ENCODE measurements at regions not wholly inside any gene's neighbourhood (a gene's known extent, or its start where the extent isn't known, plus 50 kb on each side); places are given as distances from the start of the nearest gene placed in this dataset.

GRCh38 chr9:16992138-16992537 lies 121.7 kb upstream of the BNC2 start:
- Mint-ChIP-seq H3K4me1 (0 out of 3 replicates have a peak, but pooled peaks cover 1% of the 10 kb centered on the region), H3K9me3 (peaks cover 17% of the 10 kb centered on the region), H3K27ac (no peak overlapping the region), H3K36me3 (ENCODE audit: low read depth) (peaks cover 6% of the 10 kb centered on the region; the same call in 2 of the 3 replicates), H3K4me3 (no peak overlapping the region), H3K27me3 (ENCODE audit: insufficient read depth, low read depth, poor library complexity) (no peaks in the 10 kb centered on the region)
- H3K27ac ChIP-seq (ENCODE audit: low read depth): no peak overlapping the region
- no peaks in the 10 kb centered on the region for H3K4me1 ChIP-seq (ENCODE audit: insufficient read depth)
- no peak overlapping the region for H2AFZ ChIP-seq
- TF ChIP-seq REST (IDR thresholded peaks at IDR 0.05; ENCODE audit: unreplicated experiment): no peak
- TF ChIP-seq, protein P1, sequence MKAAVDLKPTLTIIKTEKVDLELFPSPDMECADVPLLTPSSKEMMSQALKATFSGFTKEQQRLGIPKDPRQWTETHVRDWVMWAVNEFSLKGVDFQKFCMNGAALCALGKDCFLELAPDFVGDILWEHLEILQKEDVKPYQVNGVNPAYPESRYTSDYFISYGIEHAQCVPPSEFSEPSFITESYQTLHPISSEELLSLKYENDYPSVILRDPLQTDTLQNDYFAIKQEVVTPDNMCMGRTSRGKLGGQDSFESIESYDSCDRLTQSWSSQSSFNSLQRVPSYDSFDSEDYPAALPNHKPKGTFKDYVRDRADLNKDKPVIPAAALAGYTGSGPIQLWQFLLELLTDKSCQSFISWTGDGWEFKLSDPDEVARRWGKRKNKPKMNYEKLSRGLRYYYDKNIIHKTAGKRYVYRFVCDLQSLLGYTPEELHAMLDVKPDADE (IDR thresholded peaks at IDR 0.05): no peak
- TF ChIP-seq, protein P2, sequence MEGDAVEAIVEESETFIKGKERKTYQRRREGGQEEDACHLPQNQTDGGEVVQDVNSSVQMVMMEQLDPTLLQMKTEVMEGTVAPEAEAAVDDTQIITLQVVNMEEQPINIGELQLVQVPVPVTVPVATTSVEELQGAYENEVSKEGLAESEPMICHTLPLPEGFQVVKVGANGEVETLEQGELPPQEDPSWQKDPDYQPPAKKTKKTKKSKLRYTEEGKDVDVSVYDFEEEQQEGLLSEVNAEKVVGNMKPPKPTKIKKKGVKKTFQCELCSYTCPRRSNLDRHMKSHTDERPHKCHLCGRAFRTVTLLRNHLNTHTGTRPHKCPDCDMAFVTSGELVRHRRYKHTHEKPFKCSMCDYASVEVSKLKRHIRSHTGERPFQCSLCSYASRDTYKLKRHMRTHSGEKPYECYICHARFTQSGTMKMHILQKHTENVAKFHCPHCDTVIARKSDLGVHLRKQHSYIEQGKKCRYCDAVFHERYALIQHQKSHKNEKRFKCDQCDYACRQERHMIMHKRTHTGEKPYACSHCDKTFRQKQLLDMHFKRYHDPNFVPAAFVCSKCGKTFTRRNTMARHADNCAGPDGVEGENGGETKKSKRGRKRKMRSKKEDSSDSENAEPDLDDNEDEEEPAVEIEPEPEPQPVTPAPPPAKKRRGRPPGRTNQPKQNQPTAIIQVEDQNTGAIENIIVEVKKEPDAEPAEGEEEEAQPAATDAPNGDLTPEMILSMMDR (conservative IDR thresholded peaks at IDR 0.05; ENCODE audit: low read depth in 2 of 2): no peak
- no peak for TF ChIP-seq EZH2 (IDR thresholded peaks at IDR 0.05; ENCODE audit: low read depth, unreplicated experiment)
- no peak for TF ChIP-seq JUNB (IDR thresholded peaks at IDR 0.05; ENCODE audit: unreplicated experiment)
- TF ChIP-seq NANOG (IDR thresholded peaks at IDR 0.05; ENCODE audit: borderline replicate concordance): no peak
- TF ChIP-seq ZNF331 (CRISPR knock-in tag; IDR thresholded peaks at IDR 0.05; ENCODE audit: low read depth): no peak
- TF ChIP-seq STAT1 (IDR thresholded peaks at IDR 0.05; ENCODE audit: unreplicated experiment): no peak
- no peak for TF ChIP-seq ZNF462 (CRISPR knock-in tag; IDR thresholded peaks at IDR 0.05)
- no peak for TF ChIP-seq ZNF114 (CRISPR knock-in tag; IDR thresholded peaks at IDR 0.05)
- no peak for TF ChIP-seq CREB1 (CRISPR knock-in tag; IDR thresholded peaks at IDR 0.05; ENCODE audit: low read depth)
- no peak for TF ChIP-seq POLR2AphosphoS5 (IDR thresholded peaks at IDR 0.05; ENCODE audit: low read depth)
- TF ChIP-seq EZH2phosphoT487 (IDR thresholded peaks at IDR 0.05; ENCODE audit: unreplicated experiment): no peak
- H3K79me2 ChIP-seq (replicated peaks; ENCODE audit: insufficient read depth): no peaks in the 10 kb centered on the region
- H3K4me3 ChIP-seq: no peak overlapping the region
- DNase-seq (ENCODE audit: low spot score) (no peak), ATAC-seq (no peak)
- H3K9me2 ChIP-seq (ENCODE audit: insufficient read depth): no peaks in the 10 kb centered on the region; the same call in 1 of the 2 replicates
- H3K27me3 ChIP-seq (ENCODE audit: insufficient read depth): no peaks in the 10 kb centered on the region
- H4K20me1 ChIP-seq (replicated peaks; ENCODE audit: insufficient read depth): no peaks in the 10 kb centered on the region
- 0 out of 2 replicates have a peak, but pooled peaks cover 8% of the 10 kb centered on the region for H3K36me3 ChIP-seq (ENCODE audit: insufficient read depth)
- no peaks in the 10 kb centered on the region for H3F3A ChIP-seq (replicated peaks; ENCODE audit: low read depth)
- H3K4me2 ChIP-seq: no peak overlapping the region
